ENCODE measurements at regions not wholly inside any gene's neighbourhood (a gene's known extent, or its start where the extent isn't known, plus 50 kb on each side); places are given as distances from the start of the nearest gene placed in this dataset.

- DNase-seq (ENCODE audit: low read depth in 4 of 4, low spot score in 3 of 4) = no peak
Measured at GRCh38 chr19:32219881-32220472, 125.4 kb upstream of the ZNF507 start.

GRCh38 chr19:32220951-32221350 lies 124.5 kb upstream of the ZNF507 start:
- no peak for DNase-seq (ENCODE audit: low read depth in 4 of 4, low spot score in 3 of 4)

- no peak for DNase-seq (ENCODE audit: low read depth in 4 of 4, low spot score in 3 of 4)
Measured at GRCh38 chr19:32222556-32222955, 122.9 kb upstream of the ZNF507 start.

GRCh38 chr19:32223106-32223505 lies 122.3 kb upstream of the ZNF507 start:
- no peak for DNase-seq (ENCODE audit: low read depth in 4 of 4, low spot score in 3 of 4)

- DNase-seq (ENCODE audit: low read depth in 4 of 4, low spot score in 3 of 4) = no peak
Measured at GRCh38 chr19:32223595-32224370, 121.6 kb upstream of the ZNF507 start.

- DNase-seq (ENCODE audit: low read depth in 4 of 4, low spot score in 3 of 4) = peak in 2 of 4 donors; percentile 24 to 36
Measured at GRCh38 chr19:32224371-32225244, 120.8 kb upstream of the ZNF507 start.

- DNase-seq (ENCODE audit: low read depth in 4 of 4, low spot score in 3 of 4) = no peak
Measured at GRCh38 chr19:32227561-32228165, 117.7 kb upstream of the ZNF507 start.

GRCh38 chr19:32230441-32230840 lies 115.0 kb upstream of the ZNF507 start:
- no peak for DNase-seq (ENCODE audit: low read depth in 4 of 4, low spot score in 3 of 4)

GRCh38 chr19:32231020-32231419 lies 114.4 kb upstream of the ZNF507 start:
- no peak for DNase-seq (ENCODE audit: low read depth in 4 of 4, low spot score in 3 of 4)

- no peak for DNase-seq (ENCODE audit: low read depth in 4 of 4, low spot score in 3 of 4)
Measured at GRCh38 chr19:32231691-32232090, 113.7 kb upstream of the ZNF507 start.

- no peak for DNase-seq (ENCODE audit: low read depth in 4 of 4, low spot score in 3 of 4)
Measured at GRCh38 chr19:32232449-32232848, 113.0 kb upstream of the ZNF507 start.

GRCh38 chr19:32233091-32233490 lies 112.3 kb upstream of the ZNF507 start:
- DNase-seq (ENCODE audit: low read depth in 4 of 4, low spot score in 3 of 4) = no peak

- no peak for DNase-seq (ENCODE audit: low read depth in 4 of 4, low spot score in 3 of 4)
Measured at GRCh38 chr19:32233885-32234284, 111.5 kb upstream of the ZNF507 start.

- DNase-seq (ENCODE audit: low read depth in 4 of 4, low spot score in 3 of 4) = no peak
Measured at GRCh38 chr19:32234663-32235217, 110.7 kb upstream of the ZNF507 start.

GRCh38 chr19:32238076-32238475 lies 107.3 kb upstream of the ZNF507 start:
- no peak for DNase-seq (ENCODE audit: low read depth in 4 of 4, low spot score in 3 of 4)

GRCh38 chr19:32240316-32240715 lies 105.1 kb upstream of the ZNF507 start:
- DNase-seq (ENCODE audit: low read depth in 4 of 4, low spot score in 3 of 4) = no peak

GRCh38 chr19:32241306-32241705 lies 104.1 kb upstream of the ZNF507 start:
- no peak for DNase-seq (ENCODE audit: low read depth in 4 of 4, low spot score in 3 of 4)

- DNase-seq (ENCODE audit: low read depth in 4 of 4, low spot score in 3 of 4) = no peak
Measured at GRCh38 chr19:32241932-32242710, 103.3 kb upstream of the ZNF507 start.

GRCh38 chr19:32246006-32246405 lies 99.4 kb upstream of the ZNF507 start:
- no peak for DNase-seq (ENCODE audit: low read depth in 4 of 4, low spot score in 3 of 4)
